Endothelial cell of umbilical vein (primary cell): ENCODE measurements at regions not wholly inside any gene's neighbourhood (a gene's known extent, or its start where the extent isn't known, plus 50 kb on each side); places are given as distances from the start of the nearest gene placed in this dataset.

ENCODE experiments used
- CTCF ChIP-seq, 2 donors: IDR thresholded peaks; 1 replicate in 1 of 2; 2 replicates in 1 of 2; pipeline ENCODE4 v1.5.1; 2011; ENCODE audit warnings: low read length in 2 of 2, mild to moderate bottlenecking in 2 of 2, moderate library complexity in 2 of 2, control low read depth in 1 of 2, inconsistent platforms in 1 of 2, low read depth in 1 of 2; ENCODE audit not compliant: insufficient read depth in 1 of 2; ENCODE audit errors: extremely low read depth in 1 of 2
- EZH2 ChIP-seq: IDR thresholded peaks from 2 replicates; pipeline ENCODE4 v1.6.1; 2012; ENCODE audit warnings: borderline replicate concordance, low read depth, mild to moderate bottlenecking, moderate library complexity, low read length, inconsistent platforms; ENCODE audit not compliant: severe bottlenecking
- GATA2 ChIP-seq: IDR thresholded peaks from 2 replicates; pipeline ENCODE4 v1.7.0; 2011; ENCODE audit warnings: low read depth, mild to moderate bottlenecking, moderate library complexity, mixed read lengths, low read length; ENCODE audit not compliant: insufficient read length, insufficient read depth
- JUN ChIP-seq: IDR thresholded peaks from 2 replicates; pipeline ENCODE4 v1.6.1; 2011; ENCODE audit warnings: borderline replicate concordance, low read depth; ENCODE audit not compliant: insufficient read length, insufficient read depth
- MYC ChIP-seq: IDR thresholded peaks from one replicate; pipeline ENCODE4 v1.6.1; 2011; ENCODE audit warnings: mild to moderate bottlenecking, low read depth, low read length
- POLR2A ChIP-seq: IDR thresholded peaks from 2 replicates; pipeline ENCODE4 v1.6.1; 2012; ENCODE audit warnings: low read depth, mild to moderate bottlenecking, control low read depth, low read length
- POLR2AphosphoS5 ChIP-seq: IDR thresholded peaks from 2 replicates; pipeline ENCODE4 v1.6.1; 2012; ENCODE audit warnings: low read depth, mild to moderate bottlenecking, control low read depth, low read length, moderate library complexity; ENCODE audit not compliant: insufficient read depth
- TF ChIP-seq, protein P1 (sequence below): IDR thresholded peaks from 2 replicates; pipeline ENCODE4 v1.6.1; 2011; ENCODE audit not compliant: insufficient read depth, insufficient read length

DNA sequence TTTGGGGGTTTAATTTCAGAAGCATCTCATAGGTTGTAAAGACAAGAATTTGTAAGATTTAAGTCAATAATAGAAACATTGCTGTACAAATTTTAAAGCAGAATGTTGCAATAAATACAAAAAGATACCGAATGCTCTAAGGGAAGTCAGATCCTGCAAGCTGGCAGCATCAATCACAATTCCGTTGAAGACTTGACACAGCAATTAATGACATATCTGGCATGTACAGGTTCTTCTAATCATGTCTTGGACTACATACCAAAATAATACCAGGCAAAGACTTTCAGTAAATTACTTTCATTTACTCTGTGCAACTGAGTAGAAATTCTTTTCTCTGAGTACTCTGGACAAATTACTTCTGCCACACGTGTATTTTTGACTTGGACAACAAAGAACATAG is 54.0 kb upstream of the CDIN1 start:
- TF ChIP-seq CTCF (IDR thresholded peaks at IDR 0.05; ENCODE audit: extremely low read depth in 1 of 2, insufficient read depth in 1 of 2, low read depth in 1 of 2, low read length in 2 of 2) (no peak), POLR2AphosphoS5 (no peak), POLR2A (no peak), EZH2 (no peak), JUN (no peak), MYC (no peak), GATA2 (no peak)
- TF ChIP-seq, protein P1, sequence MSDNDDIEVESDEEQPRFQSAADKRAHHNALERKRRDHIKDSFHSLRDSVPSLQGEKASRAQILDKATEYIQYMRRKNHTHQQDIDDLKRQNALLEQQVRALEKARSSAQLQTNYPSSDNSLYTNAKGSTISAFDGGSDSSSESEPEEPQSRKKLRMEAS = no peak
